ENCODE measurements at regions not wholly inside any gene's neighbourhood (a gene's known extent, or its start where the extent isn't known, plus 50 kb on each side); places are given as distances from the start of the nearest gene placed in this dataset.
"Not testable (repeated sequence)": the region's sequence is repeated elsewhere in the genome, so short reads cannot be mapped to it uniquely, and the experiment has no call there.

- DNase-seq: no peak
Observed at GRCh38 chr16:76023835-76024234, 253.4 kb upstream of the CNTNAP4 start.

DNA sequence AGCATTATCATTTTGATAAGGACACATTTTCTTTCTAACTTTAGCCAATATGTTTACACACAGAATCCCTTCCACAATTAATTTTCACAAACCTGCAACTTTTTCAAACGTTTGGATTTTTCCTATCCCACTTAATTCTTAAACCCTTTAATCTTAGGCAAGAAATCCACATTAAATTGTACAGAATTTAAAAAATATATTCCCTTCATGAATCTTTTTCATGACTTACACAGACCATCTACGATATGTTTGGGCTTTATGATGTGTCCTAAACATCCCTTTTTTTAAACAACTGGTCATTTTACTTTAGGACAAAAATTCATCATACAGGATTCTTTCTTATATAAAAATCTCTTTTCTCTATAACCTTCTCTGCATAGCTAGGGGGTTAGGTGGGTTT lies 241.5 kb upstream of the CNTNAP4 start:
- no peak for DNase-seq

DNA sequence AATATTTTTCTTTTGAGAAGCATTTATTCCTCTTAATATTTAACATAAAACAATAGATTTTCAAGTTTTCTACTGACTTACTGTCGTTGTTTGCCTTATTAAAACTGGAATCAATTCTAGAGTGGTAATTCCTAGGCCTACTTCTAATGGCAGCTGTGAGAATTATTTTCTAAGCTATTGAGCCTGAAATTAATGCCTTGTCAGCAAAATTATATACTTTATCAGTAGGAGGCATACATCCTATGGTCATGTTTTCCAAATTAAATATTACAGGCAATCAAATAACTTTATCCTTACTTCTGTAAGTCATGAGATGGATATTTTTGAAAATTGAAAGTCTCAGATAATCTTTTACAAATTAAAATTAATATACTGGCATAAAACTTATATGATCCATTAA lies 239.1 kb upstream of the CNTNAP4 start:
- no peak for DNase-seq

GRCh38 chr16:76052725-76053124 lies 224.5 kb upstream of the CNTNAP4 start:
- no peak for DNase-seq

DNA sequence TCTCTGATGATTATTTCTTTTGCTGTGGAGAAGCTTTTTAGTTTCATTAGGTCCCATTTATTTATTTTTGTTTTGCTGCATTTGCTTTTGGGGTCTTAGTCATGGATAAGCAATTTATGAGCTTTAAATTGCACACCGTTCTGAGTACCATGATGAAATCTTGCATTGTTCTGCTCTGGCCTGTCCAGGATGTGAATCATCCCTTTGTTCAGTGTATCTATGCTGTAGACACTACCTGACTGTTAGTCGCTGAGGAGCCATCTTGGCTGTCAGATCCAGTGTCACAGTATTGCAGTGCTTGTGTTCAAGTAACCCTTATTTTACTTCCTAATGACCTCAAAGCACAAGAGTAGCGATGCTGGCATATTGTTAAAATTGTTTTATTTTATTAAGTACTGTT lies 218.0 kb upstream of the CNTNAP4 start:
- DNase-seq: no peak

DNA sequence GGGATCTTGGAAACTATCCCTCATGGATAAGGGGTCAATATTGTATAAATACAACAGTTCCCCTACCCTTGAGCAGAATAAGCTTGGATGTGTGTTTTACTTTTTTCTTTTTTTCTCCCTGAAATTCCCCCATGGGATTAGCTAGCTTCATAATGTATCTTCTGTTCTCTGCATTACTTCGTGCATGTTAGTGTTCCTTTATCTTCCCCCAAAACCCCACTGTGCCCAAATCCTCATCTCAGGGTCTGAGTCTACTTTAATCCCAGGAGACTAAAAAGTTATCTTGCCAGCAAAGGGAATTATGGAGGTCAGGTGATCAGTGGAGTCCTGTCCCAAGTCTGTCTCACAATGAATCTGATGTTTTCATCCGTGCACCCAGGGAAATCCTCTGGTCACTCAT lies 217.5 kb upstream of the CNTNAP4 start:
- no peak for DNase-seq

- DNase-seq: no peak
Observed at GRCh38 chr16:76071690-76072089, 205.5 kb upstream of the CNTNAP4 start.

- peak; percentile 10 for DNase-seq
Observed at GRCh38 chr16:76081967-76082366, 195.2 kb upstream of the CNTNAP4 start.

DNA sequence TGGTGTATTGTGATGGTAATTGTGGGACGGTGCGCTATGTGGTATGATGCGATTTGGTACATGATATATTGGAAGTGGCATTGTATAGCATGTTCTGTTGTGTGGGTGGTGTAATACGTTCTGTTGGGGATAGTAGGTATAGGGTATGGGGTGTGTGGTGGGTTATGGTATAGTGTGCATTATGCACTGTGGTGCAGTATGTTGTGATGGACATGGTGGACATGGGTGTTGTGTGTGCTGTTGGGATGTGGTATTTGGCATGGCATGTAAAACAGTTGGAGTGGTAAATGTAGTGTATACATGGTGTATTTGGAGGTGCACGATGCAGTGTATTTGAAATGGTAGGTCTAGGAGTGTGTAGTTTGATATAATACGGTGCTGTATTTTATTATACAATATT lies 170.6 kb upstream of the CNTNAP4 start:
- no peak for DNase-seq

GRCh38 chr16:76108460-76108859 lies 168.7 kb upstream of the CNTNAP4 start:
- no peak for DNase-seq

DNA sequence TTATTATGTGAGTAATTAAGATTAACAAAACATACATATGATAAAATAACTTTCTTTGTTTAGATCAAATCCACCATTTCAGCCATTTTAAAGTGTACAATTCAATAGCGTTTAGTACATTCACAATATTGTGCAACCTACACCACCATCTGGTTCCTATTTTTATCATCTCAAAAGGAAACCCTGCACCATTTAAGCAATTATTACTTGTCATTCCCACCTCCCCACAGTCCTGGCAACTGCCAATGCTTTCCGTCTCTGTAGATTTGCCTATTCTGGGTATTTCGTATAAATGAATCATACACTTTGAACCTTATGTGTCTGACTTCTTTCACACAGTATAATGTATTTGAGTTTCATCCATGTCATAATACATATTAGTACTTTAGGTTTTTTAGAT lies 162.5 kb upstream of the CNTNAP4 start:
- no peak for DNase-seq

DNA sequence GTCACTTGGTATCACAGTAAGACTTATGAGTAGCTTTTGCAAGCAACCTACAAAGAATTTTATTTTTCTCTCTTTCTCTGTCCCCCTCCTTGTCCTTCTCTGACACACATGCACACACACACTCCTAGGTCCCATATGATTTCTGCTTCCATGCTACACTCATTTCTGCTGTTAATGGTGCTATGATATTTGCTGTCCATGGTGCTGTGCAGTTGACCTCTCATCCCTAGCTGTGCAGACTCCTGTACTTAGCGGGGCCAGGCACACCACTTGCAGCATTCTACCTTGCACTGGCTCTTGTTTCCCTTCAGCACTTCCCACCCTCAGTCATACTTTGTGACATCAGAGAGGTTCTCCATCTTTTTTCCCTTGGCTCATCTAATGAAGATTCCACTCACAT lies 158.9 kb upstream of the CNTNAP4 start:
- no peak for DNase-seq

DNA sequence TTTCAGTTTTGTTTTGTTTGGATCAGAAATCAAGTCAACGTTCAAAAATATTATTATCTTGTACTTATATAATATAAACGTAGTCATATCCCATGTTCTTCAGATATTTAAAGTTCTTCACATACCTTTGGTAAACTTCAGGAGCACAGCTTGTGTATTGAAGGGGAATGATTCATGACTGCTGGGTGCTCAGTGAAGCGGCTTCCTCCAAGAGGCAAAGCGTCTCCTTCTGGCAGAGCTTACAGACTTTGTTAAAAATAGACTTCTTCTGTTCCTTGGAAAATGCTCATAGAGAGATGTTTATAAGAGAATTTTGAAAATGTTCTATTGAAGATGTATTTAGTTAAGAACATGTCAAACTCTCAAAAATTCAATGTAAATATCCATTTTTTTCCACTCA lies 155.6 kb upstream of the CNTNAP4 start:
- no peak for DNase-seq

DNA sequence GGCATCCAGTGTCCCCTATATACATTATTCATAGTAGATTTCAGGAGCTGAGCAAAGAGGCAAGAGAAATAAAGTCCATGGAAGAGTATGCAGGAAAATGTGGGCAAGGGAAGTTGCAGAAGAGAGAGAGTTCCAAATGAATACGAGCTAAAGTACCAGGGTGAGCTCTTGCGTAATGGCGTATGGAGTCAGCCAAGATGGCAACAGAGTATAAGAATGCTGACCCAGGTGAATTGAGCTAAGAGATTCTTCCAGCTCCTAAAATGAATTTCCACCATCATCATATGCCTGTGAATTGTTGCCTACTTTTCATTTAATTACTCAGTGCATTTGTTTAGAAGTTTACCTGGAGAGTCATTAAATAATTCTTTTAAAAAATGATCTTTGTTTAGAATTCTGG lies 153.2 kb upstream of the CNTNAP4 start:
- DNase-seq: no peak

GRCh38 chr16:76125871-76126270 lies 151.3 kb upstream of the CNTNAP4 start:
- no peak for DNase-seq

- DNase-seq: not testable (repeated sequence)
Observed at GRCh38 chr16:76138056-76138455, 139.1 kb upstream of the CNTNAP4 start.

- DNase-seq: no peak
Observed at GRCh38 chr16:76157629-76158028, 119.6 kb upstream of the CNTNAP4 start.

DNA sequence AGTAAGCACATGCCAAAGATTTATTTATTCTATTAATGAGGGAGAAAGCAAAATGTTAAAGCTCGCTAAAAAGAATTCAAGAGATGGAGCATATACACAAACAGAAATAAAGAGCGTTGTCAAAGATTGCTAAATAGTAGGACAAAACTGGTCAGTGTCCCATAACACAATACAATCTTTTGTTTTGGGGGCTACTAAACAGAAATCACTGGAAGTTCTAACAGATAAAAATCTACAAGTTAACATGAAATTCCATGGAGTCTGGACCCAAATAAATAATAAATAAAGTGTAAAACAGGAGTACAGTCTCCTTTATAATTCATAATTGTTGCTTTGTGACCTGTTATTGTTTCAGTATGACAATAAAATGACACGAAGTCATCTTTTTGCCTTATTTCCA lies 115.2 kb upstream of the CNTNAP4 start:
- no peak for DNase-seq

DNA sequence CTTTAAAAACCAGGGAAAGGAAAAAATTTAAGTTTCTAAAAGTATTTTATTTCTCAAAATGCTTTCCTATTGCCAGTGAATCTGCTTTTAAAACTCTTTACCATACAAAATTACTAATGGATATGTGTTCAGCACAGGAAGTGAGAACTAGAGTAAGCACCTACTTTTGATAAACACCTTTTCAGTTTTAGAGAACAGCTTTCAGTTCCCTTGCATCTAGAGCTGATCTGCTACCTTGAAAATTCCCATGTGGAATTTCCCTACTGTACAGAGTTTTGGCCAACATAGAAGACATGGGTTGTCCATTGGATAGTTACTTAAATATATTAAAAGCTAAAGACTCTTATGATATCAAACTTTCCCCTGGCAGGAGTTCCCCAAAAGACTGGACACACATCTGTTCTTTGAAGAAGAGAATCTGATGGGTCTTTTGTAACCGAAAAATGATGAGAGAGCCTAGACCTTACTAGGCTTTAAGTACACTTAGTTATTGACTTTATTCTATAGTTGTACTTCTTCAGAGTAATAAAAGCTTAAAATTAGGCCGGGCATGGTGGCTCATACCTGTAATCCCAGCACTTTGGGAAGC lies 112.1 kb upstream of the CNTNAP4 start:
- no peak for DNase-seq

GRCh38 chr16:76175718-76176117 lies 101.5 kb upstream of the CNTNAP4 start:
- no peak for DNase-seq

- no peak for DNase-seq
Observed at GRCh38 chr16:76176153-76176552, 101.0 kb upstream of the CNTNAP4 start.

GRCh38 chr16:76176616-76177015 lies 100.6 kb upstream of the CNTNAP4 start:
- DNase-seq: no peak

GRCh38 chr16:76182041-76182635 lies 95.1 kb upstream of the CNTNAP4 start:
- DNase-seq: no peak

DNA sequence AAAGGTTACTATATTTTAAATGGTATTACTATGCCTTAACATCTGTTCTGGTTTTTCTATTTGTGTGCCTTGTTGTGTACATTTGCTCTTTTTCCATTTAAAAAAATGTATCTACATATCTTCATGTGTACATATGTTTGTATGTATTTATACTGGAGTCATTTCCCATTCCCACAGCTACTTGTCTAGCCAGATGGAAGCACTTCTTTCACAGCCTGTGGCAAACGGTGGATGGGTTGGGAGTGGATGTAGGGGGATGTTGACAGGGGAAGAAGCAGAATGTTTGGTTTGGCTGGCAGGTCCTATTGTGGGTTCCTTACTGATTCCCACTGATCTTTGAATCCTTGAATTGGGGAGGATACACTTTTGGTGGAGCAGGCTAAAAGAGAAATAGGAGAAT lies 93.6 kb upstream of the CNTNAP4 start:
- no peak for DNase-seq

GRCh38 chr16:76190057-76190456 lies 87.1 kb upstream of the CNTNAP4 start:
- DNase-seq: no peak
